ENCODE measurements at regions not wholly inside any gene's neighbourhood (a gene's known extent, or its start where the extent isn't known, plus 50 kb on each side); places are given as distances from the start of the nearest gene placed in this dataset.

- Histone ChIP-seq H3K27me3 (replicated peaks; ENCODE audit: insufficient read depth, low read length) (no peaks in the 10 kb centered on the region), H3F3A (ENCODE audit: insufficient read depth, low read length) (no peaks in the 10 kb centered on the region), H2AFZ (ENCODE audit: low read length) (no peak overlapping the region), H3K9me3 (replicated peaks; ENCODE audit: insufficient read depth, low read length) (no peaks in the 10 kb centered on the region), H3K9me2 (replicated peaks; ENCODE audit: insufficient read depth, low read length) (no peaks in the 10 kb centered on the region), H3K36me3 (replicated peaks; ENCODE audit: insufficient read depth, low read length) (no peaks in the 10 kb centered on the region), H3K4me1 (ENCODE audit: low read length) (peaks cover 4% of the 10 kb centered on the region), H3K4me3 (ENCODE audit: low read length) (no peak overlapping the region), H3K4me2 (ENCODE audit: low read depth, low read length) (no peak overlapping the region), H3K79me2 (ENCODE audit: low read length) (no peaks in the 10 kb centered on the region), H4K20me1 (ENCODE audit: insufficient read depth, low read length) (no peaks in the 10 kb centered on the region), H3K9ac (ENCODE audit: low read length) (no peak overlapping the region), H3K27ac (ENCODE audit: low read length) (no peak overlapping the region)
- TF ChIP-seq EZH2phosphoT487 (IDR thresholded peaks at IDR 0.05; ENCODE audit: low read length), result no peak
- no peak for TF ChIP-seq EZH2 (optimal IDR thresholded peaks at IDR 0.05; ENCODE audit: low read depth, low read length)
- TF ChIP-seq CTCF (IDR thresholded peaks at IDR 0.05; ENCODE audit: low read length), result no peak
- no peak for DNase-seq
These were observed 173.3 kb upstream of the ADO start for GRCh38 chr10:62631241-62631640.

GRCh38 chr10:62632071-62632809 is 172.3 kb upstream of the ADO start:
- Histone ChIP-seq H3K27me3 (replicated peaks; ENCODE audit: insufficient read depth, low read length) (no peaks in the 10 kb centered on the region), H3K4me2 (ENCODE audit: low read depth, low read length) (no peak overlapping the region), H2AFZ (ENCODE audit: low read length) (no peak overlapping the region), H3K79me2 (ENCODE audit: low read length) (no peaks in the 10 kb centered on the region), H3K9me2 (replicated peaks; ENCODE audit: insufficient read depth, low read length) (no peaks in the 10 kb centered on the region), H3K4me3 (ENCODE audit: low read length) (no peak overlapping the region), H3K4me1 (ENCODE audit: low read length) (peaks cover 9% of the 10 kb centered on the region), H3K9ac (ENCODE audit: low read length) (no peak overlapping the region), H3F3A (ENCODE audit: insufficient read depth, low read length) (peaks cover 9% of the 10 kb centered on the region), H3K27ac (ENCODE audit: low read length) (no peak overlapping the region), H4K20me1 (ENCODE audit: insufficient read depth, low read length) (no peaks in the 10 kb centered on the region), H3K36me3 (replicated peaks; ENCODE audit: insufficient read depth, low read length) (no peaks in the 10 kb centered on the region), H3K9me3 (replicated peaks; ENCODE audit: insufficient read depth, low read length) (no peaks in the 10 kb centered on the region)
- no peak for TF ChIP-seq CTCF (IDR thresholded peaks at IDR 0.05; ENCODE audit: low read length)
- no peak for TF ChIP-seq EZH2phosphoT487 (IDR thresholded peaks at IDR 0.05; ENCODE audit: low read length)
- TF ChIP-seq EZH2 (optimal IDR thresholded peaks at IDR 0.05; ENCODE audit: low read depth, low read length), result no peak
- DNase-seq, result no peak

- H3K79me2 ChIP-seq (ENCODE audit: low read length), result no peaks in the 10 kb centered on the region
- H3K36me3 ChIP-seq (replicated peaks; ENCODE audit: insufficient read depth, low read length), result no peaks in the 10 kb centered on the region
- H3F3A ChIP-seq (ENCODE audit: insufficient read depth, low read length), result peaks cover 24% of the 10 kb centered on the region
- peaks cover 25% of the 10 kb centered on the region for H3K4me1 ChIP-seq (ENCODE audit: low read length)
- TF ChIP-seq EZH2 (optimal IDR thresholded peaks at IDR 0.05; ENCODE audit: low read depth, low read length) (no peak), CTCF (IDR thresholded peaks at IDR 0.05; ENCODE audit: low read length) (no peak), EZH2phosphoT487 (IDR thresholded peaks at IDR 0.05; ENCODE audit: low read length) (no peak)
- no peaks in the 10 kb centered on the region for H4K20me1 ChIP-seq (ENCODE audit: insufficient read depth, low read length)
- H3K27me3 ChIP-seq (replicated peaks; ENCODE audit: insufficient read depth, low read length), result no peaks in the 10 kb centered on the region
- no peaks in the 10 kb centered on the region for H3K9me2 ChIP-seq (replicated peaks; ENCODE audit: insufficient read depth, low read length)
- no peak overlapping the region for H3K27ac ChIP-seq (ENCODE audit: low read length)
- no peak overlapping the region for H3K9ac ChIP-seq (ENCODE audit: low read length)
- no peak for DNase-seq
- H3K4me2 ChIP-seq (ENCODE audit: low read depth, low read length), result no peak overlapping the region
- no peak overlapping the region for H3K4me3 ChIP-seq (ENCODE audit: low read length)
- no peaks in the 10 kb centered on the region for H3K9me3 ChIP-seq (replicated peaks; ENCODE audit: insufficient read depth, low read length)
- H2AFZ ChIP-seq (ENCODE audit: low read length), result no peak overlapping the region
These were observed 170.5 kb upstream of the ADO start for GRCh38 chr10:62633976-62634375.

Data from MM.1S (cell line).